NCI-H2171 treated with DMSO at 0.1 percent for 48 hours (cell line): ENCODE measurements at regions not wholly inside any gene's neighbourhood (a gene's known extent, or its start where the extent isn't known, plus 50 kb on each side); places are given as distances from the start of the nearest gene placed in this dataset.

Experiments
- DNase-seq: peaks from one replicate; lab custom pipeline; 2025; lab: John Stamatoyannopoulos, UW

DNA sequence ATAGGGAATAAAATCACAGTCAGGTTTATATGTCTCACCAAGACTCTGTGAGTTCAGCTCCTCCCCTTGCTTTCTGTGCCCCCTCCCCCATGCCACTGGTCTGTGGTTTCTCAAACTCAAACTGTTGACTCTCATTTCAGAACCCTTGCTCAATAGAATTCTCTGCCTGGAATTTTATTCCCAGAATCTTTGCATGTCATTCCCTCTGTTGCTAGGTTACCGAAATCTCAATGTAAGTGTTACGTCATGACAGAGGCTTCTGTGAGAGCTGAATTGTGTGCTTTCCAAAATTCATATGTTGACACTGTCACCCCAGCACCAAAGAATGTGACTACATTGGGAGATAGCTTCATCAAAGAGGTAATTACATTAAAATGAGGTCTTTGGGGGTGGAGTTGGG is 1938.8 kb downstream of the TP53TG3F start:
- DNase-seq: no peak

DNA sequence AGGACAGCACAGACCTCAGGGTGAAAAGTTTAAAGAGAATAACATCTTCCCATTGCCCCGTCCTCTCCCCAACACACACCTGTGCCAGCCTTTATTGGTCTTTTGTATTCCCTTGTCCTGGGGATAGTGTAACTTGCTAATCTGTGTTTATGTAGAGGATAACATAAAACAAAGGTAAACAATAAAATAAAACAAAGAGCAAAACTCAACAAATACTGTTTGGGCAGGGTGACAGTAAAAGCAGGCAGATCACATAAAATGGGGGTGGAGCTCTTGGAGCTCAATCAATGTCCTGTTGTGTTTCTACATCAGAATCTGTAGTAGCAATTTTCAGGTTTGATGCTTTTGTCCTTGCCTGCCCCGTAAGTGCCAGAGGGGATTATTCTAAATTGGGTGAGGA is 1939.7 kb downstream of the TP53TG3F start:
- DNase-seq: no peak

DNA sequence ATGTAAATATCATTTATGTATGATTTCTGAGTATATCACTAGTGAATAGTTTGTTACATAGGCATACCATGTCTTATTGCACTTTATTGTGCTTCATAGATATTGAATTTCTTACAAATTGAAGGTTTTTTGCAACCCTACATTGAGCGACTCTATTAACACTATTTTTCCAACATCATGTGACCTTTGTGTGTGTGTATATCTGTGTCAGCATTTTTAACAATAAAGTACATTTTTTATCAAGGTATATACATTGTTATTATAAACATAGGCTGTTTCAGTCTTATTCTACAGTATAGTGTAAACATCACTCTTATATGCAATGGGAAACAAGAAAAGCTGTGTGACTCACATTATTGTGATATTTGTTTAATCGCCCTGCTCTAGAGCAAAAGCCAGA is 1944.9 kb downstream of the TP53TG3F start:
- no peak for DNase-seq

DNA sequence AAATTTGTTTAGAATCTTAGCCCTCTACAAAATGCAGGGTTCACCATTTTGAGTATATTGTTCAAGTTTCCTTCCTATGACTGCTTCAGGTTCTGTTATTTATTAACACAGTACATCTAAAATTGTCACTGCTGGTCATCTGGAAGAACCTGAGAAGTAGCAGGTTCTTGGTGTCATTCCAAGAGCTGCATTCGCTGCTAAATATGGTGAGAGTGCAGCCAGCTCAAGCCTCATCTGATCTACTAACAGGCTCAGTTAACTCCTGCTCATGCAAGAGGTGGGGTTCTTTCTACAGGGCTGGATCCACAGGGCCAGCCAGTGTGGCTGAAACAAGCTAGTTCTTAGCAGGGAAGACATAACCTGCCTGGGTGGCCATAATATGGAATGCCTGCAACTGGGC is 1946.1 kb downstream of the TP53TG3F start:
- no peak for DNase-seq

DNA sequence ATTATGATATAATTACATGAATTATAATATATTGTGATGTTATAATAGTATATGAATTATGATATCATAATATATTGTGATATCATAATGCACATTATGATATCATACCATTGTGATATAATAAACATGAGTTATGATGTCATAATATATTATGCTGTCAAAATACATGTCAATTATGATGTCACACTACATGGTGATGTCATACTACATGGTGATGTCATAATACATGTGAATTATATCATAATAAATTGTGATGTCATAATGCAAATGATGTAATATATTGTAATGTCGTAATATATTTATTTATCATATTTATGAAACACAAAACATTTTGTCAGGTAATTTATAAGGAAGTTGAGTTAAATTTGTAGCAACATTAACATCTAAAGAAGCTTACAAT is 1950.1 kb downstream of the TP53TG3F start:
- no peak for DNase-seq

DNA sequence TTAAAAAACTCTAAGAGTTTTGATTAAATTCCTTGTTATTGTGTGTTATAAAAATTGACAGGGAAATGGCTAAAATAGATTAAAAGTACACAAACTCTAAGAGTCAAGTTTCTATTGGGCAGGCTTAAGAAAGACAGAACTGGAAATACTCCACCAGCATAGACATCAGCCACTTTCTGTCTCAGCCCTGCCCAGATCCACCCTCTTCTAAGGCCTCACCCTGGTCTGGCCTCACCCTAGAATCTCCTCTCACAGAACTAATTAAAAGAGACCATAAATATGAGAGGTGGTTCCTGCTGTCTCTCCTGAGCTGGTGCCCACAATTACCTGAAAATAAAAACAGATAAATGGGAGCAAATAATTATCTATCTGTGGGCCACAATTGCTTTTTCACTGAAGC is 1951.0 kb downstream of the TP53TG3F start:
- no peak for DNase-seq

DNA sequence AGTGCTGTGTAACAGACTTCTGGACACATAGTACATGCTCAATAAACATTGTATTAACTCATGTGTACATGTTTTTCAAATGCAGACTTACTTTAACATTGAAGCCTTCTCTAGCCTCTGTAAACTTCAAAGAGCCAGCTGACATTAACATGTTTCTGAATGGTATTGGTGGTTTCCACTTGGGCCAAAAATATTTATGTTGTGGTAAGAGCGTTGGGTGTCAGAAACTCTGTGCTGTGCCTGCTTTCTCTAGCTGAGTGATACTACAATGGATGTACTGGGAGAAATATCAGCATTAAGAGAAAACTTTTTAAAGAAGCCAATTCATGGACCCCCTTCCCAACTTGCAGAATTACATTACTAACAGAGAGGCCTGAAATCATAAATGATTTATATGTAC is 1951.7 kb downstream of the TP53TG3F start:
- no peak for DNase-seq

DNA sequence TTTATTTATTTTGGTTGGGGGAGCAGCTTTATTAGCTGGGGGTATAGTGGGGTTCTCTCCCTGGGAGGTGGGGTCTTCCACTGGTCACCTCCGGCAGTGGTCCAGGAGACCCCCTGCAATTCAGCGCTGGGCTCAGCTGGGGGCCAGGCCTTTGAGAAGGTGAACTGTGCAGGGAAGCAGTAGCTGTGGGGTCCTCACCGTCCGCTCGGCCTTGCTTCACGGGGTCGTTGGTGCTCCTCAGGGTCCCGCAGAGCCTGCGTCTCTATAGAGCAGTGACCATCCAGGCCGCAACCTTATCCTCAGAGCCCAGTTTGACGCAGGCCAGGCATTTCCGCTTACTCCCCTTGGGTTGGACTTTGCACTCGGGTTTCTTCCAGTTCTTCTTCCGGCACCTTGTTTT is 1954.7 kb downstream of the TP53TG3F start:
- DNase-seq: no peak

DNA sequence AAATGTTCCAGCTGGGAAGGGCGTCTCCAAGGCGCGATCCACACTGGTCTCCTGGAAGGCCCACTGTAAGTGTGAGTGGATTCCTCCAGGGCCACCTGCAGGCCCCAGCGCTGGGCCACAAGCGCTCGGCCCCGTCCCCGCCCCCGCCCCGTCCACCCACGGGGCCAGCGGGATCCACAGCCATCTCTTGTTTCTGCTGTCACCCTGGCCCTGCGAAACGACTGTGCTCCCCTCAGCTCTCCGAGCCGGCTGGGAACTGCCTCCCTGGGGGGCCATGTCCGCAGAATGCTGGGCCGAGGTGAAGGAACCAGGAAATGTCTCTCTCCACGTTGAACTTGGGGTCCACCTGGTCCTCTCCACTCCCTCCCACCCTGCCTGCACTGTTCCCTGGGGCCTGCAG is 1955.2 kb downstream of the TP53TG3F start:
- DNase-seq: no peak

DNA sequence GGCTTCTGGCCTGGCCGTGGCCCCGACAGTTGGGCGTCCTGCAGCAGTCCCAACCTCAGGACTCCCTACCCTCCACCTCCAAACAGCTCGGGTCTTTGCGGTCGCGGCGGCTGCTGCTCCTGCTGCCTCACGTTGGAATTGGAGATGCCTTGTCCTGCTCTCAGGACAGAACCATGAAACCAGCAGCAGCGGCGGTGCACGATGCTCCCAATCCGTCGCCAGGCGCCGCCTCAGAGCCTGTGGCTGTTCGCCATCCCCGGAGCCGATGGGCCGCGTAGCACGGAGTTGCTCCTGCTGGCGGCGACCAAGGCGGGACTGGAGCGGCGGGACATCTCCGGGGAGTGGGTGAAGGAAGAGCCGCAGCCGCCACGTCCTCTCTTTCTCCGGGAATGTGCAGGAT is 1965.9 kb downstream of the TP53TG3F start:
- DNase-seq: no peak

DNA sequence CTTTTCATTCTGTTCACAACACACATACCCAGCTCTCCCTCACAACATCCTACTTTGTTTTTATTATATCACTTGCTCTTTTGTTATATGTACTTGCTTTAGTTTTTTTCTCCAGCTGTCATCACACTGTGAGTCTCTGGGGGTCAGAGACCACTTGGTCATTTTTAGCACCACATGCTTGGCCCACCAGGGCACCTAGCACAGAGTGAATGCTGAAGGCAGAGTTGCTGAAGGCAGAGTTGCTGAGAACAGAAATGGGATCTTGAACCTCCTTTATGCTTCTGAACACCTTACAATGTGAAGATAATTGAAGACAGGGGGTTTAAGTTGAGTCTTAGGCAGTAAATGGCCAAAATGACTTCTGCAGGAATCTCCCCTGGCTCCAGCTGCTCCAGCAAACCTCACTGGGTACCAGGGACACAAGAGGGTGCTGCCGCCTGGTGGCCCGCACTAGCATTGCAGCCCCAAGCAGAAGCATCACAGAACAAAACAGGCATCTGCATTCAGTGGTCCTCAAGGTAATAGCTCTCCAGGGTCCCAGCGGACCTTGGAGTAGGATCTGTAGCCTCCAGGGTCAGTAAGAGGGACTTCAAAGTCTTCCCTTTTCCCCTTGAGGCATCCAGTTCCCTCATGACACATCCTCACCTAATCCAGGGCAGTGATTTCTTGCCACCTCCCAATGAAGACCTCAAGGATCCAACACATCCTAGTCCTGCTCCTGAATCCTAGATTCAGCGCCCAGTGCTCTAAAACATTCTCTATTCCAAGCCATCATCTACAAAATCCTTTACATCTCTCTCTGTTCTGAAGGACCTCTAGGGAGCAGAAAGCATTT is 1972.6 kb downstream of the TP53TG3F start:
- DNase-seq: peak; percentile 20

DNA sequence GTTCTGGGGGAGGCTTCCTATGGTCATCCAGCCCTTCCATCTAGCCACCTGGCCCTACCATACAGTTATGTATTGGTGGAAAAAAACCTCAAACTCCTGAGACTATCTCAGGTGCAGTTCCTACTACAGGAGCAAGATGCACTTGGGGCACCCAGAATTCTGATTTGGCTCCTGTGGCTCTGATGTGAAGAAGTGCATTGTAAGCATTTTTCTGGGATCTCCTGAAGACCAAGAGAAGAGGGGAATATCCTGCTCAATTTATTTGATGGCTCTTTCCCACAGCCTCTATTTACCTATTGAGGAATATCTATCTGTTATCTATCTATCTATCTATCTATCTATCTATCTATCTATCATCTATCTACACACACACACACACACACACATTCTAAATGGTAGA is 1981.5 kb downstream of the TP53TG3F start:
- DNase-seq: no peak

DNA sequence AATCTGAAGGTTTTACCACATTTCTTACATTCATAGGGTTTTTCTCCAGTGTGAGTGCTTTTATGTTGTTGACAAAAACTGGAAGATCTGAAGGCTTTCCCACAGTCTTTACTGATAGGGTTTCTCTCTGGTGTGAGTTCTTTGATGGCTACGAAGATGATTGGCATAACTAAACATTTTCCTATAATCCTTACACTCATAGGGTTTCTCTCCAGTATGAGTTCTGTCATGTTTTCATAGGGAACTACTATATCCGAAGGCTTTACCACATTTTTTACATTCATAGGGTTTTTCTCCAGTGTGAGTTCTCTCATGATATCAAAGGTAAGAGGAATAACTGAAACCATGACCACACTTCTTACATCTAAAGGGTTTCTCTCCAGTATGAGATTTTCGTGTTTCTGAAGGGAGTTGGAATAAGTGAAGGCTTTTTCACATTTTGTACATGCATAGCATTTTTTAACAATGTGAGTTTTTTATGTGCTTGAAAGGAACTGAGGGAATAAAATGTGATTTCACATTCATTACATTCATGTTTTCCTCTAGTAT is 1987.7 kb downstream of the TP53TG3F start:
- DNase-seq: no peak

DNA sequence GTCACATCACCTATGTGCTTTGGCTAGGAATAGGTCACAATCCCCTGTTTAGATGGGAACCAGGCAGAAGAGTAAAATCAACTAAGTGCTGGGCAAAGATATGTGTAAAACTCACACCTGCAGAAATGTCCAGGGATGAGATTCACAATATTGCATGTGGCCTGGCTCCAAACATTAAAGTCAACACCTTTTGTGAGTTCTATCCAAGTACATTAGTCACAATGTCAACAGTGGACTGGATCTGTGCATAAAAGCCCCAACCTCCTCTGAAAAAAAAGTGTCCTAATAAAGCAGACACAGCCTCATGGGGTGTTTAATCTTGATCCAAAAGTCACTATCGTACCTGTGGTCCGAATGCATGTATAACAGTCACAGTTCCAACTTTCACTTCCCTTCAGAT is 1990.3 kb downstream of the TP53TG3F start:
- no peak for DNase-seq

DNA sequence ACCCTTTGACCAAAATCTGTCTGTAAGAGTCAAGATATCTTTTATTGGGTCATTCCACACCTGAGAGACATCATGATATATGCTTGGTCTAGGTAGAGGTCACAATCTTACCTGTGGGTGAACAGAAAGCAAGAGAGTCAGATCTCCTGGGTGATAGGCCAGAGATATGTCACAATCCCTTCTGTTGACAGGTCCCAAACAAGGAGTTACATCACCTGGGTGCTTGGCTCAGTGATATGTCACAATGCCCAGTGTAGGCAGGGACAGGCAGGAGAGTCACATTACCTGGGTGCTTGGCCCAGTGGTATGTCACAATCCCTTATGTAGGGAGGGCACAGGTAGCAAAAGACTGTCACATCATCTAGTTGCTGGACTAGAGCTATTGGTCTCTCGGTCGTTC is 1991.2 kb downstream of the TP53TG3F start:
- no peak for DNase-seq

DNA sequence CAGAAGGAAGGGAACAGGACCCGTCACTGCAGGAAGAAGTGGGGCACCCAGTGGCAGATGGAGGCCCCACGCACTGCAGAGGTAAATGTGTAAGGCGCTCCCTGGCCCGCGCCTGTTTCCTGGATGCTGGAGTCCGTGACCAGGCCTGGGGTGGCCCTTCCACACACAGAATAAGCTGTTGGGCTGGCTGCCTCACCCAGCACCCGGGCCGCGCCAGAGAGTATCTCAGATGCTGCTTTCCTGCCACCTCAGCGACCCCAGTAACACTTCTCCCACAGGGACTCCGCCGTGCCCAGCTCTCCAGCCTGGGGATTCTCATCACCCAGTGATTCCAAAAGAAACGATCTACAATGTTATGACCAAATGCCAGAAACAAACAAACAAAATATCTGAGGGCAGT is 1993.1 kb downstream of the TP53TG3F start:
- no peak for DNase-seq

DNA sequence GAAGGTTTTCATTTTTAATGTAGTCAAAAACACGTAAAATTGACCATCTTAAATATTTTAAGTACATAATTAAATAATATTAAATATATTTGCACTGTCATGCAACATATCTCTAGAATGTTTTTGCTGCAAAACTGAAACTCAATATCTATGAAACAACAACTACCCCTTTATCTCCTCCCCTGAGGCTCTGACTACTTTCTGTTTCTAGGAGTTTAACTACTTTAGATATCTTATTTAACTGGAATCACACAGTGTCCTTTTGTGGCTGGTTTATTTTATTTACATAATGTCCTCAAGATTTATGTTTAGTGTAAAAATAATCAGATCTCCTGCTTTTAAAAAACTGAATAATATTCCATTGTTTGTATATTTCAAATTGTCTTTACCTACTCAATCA is 2003.9 kb downstream of the TP53TG3F start:
- no peak for DNase-seq

DNA sequence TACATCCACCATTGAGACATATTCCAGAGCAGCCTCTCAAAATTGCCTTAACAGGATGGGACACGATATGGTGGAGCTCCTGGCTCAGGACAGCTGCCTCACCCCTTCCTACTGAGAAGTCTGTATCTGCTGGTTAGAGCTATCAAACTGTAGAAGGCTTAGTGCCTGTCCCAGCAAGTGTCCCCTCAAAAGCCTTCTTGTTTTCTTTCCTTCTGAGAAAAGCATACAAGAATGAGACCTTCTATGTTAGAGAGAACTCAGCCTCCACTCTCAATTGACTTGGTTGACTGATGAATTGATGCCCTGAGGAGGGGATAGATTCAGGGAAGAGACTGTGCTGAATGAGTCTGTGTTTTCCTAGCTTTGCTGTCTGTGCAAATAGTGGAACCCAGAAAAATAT is 2020.9 kb downstream of the TP53TG3F start:
- no peak for DNase-seq

DNA sequence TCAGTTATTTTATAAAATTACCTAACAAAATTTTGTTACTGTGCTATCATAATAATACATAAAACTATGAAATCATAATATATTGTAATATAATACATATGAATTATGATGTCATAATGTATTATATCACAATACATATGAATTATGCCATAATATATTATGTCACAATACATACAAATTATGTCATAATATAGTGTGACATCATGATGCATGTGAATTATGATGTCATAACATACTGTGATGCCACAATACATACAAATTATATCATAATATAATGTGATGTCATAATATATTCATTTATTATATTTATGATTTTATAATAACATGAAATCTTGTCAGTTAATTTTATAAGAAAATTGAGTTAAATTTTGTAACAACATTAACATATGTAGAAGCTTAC is 2021.6 kb downstream of the TP53TG3F start:
- DNase-seq: no peak

DNA sequence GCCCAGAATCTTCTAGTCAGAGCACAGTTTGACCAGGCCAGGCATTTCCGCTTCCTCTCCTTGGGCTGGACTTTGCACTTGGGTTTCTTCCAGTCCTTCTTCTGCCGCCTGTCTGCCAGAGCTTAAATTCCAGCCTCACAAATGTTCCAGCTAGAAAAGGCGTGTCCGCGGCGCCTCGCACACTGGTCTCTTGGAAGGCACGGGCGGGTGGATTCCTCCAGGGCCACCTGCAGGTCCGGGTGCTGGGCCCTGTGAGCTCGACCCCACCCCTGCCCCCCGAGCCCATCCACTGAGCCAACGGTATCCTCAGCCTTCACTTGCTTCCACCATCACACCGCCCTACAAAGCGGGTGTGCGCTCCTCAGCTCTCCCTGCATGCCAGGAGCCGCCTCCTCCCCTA is 2026.5 kb downstream of the TP53TG3F start:
- DNase-seq: no peak

DNA sequence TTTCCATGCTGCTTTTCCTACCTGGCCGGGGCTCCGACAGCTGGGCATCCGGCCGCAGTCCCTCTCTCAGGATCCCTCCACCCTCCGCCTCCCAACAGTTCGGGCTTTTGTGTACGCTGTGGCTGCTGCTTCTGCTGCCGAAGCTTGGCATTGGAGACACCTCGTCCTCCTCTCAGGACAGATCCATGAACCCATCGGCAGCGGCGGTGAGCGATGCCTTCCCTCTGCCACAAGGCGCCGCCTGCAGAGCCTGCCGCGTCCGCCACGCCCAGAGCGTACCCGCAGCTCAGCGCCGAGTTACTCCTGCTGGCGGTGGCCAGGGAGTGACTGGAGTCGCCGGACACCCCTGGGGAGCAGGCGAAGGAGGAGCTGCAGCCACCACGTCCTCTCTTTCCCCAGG is 2032.8 kb downstream of the TP53TG3F start:
- DNase-seq: peak; percentile 77

DNA sequence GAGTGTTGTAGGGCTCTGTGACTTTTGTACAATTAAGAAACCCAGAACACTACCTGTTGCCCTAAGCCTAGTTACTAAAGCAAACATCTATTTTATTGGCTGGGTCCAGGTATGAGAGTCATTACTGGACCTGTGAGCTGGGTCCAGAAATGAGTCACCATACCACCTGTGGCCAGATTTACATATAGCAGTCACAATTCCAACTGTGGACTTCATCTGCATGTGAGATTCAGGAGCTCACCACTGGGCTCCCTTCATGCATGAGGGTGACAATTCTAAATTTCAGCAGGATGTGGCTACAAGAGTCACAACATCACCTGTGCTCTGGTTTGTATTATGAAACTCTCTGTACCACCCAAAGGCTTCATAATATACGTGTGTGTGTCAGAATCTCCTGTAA is 2038.0 kb downstream of the TP53TG3F start:
- DNase-seq: no peak

DNA sequence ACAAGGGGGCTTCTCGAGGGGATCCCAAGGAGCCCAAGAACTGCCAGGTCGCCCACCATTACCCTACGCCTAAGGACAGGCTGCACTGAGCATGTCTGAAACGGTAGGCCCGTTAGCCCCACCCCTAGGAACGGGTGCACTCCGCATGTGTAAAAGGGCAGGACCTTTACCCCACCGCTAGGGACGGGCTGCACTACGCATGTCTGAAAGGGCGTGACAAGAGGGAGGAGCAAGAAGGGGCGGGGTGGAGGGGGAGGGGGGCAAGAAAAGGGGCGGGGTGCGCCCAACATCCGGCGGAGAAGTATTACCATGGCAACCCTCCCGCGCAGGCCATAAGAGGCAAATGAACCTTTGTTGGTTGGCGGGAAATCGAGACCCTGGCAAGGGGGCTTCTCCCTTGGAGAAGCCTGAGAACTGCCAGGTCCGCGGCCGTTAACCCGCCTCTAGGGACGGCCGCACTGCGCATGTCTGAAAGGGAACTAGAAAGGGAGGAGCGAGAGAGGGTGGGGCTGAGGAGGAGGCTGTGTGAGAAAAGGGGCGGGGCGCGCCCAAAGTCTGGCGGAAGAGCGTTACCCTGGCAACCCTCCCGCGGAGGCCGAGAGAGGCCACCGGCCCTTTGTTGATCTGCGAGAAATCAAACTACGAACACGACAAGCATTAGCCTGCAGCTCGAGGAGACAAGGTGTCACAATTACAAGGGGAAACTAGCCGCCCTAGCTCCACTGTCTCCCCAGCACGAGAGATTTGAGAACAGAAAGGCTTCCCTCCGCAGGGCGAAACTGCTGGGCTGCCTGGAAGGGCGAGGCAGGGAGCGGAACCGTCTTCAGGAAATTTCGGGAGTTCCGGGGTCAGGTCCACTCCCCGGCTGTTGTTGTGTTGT is 2046.8 kb downstream of the TP53TG3F start:
- DNase-seq: peak; percentile 90
